H9 (cell line): ENCODE measurements at regions not wholly inside any gene's neighbourhood (a gene's known extent, or its start where the extent isn't known, plus 50 kb on each side); places are given as distances from the start of the nearest gene placed in this dataset.

Experiments
- DNase-seq: peaks from one replicate; pipeline ENCODE4 v3.0.0-alpha.2; 2017
- H2AFZ ChIP-seq: one replicate; pipeline ENCODE4 v1.6.1; 2013; ENCODE audit warnings: mild to moderate bottlenecking, low read length, control low read depth, moderate library complexity
- H2AK5ac ChIP-seq: 2 replicates; pipeline ENCODE4 v1.6.1; 2013; ENCODE audit warnings: low read length, control low read depth, mixed read lengths; ENCODE audit not compliant: insufficient read length
- H2BK120ac ChIP-seq: one replicate; pipeline ENCODE4 v1.6.1; 2013; ENCODE audit warnings: low read depth, mild to moderate bottlenecking, low read length, control low read depth, inconsistent platforms; ENCODE audit not compliant: poor library complexity, severe bottlenecking
- H2BK12ac ChIP-seq: 2 replicates; pipeline ENCODE4 v1.6.1; 2013; ENCODE audit warnings: low read length, control low read depth, mixed read lengths, low read depth; ENCODE audit not compliant: insufficient read length
- H2BK15ac ChIP-seq: 2 replicates; pipeline ENCODE4 v1.6.1; 2013; ENCODE audit warnings: low read depth, low read length, control low read depth
- H2BK20ac ChIP-seq: one replicate; pipeline ENCODE4 v1.6.1; 2013; ENCODE audit warnings: low read depth, mild to moderate bottlenecking, low read length, control low read depth, inconsistent platforms; ENCODE audit not compliant: poor library complexity, severe bottlenecking
- H2BK5ac ChIP-seq: 2 replicates; pipeline ENCODE4 v1.6.1; 2013; ENCODE audit warnings: low read length, control low read depth, mixed read lengths; ENCODE audit not compliant: insufficient read length
- H3K14ac ChIP-seq: 2 replicates; pipeline ENCODE4 v1.6.1; 2013; ENCODE audit warnings: low read length, control low read depth; ENCODE audit not compliant: insufficient read depth
- H3K18ac ChIP-seq: 2 replicates; pipeline ENCODE4 v1.6.1; 2013; ENCODE audit warnings: low read depth, mild to moderate bottlenecking, mixed read lengths, low read length, control low read depth; ENCODE audit not compliant: insufficient read length
- H3K23ac ChIP-seq: 2 replicates; pipeline ENCODE4 v1.6.1; 2013; ENCODE audit warnings: low read length, control low read depth, mixed read lengths, low read depth; ENCODE audit not compliant: insufficient read length
- H3K23me2 ChIP-seq: 2 replicates; pipeline ENCODE4 v1.6.1; 2013; ENCODE audit warnings: low read depth, mild to moderate bottlenecking, mixed read lengths, low read length, control low read depth; ENCODE audit not compliant: insufficient read length, poor library complexity, severe bottlenecking
- H3K27ac ChIP-seq: 2 replicates; pipeline ENCODE4 v1.5.1; 2013; ENCODE audit warnings: low read length, control low read depth, mixed read lengths, low read depth; ENCODE audit not compliant: insufficient read length
- H3K27me3 ChIP-seq: 2 replicates; pipeline ENCODE4 v1.6.1; 2013; ENCODE audit warnings: low read length, control low read depth, inconsistent platforms; ENCODE audit not compliant: insufficient read depth
- H3K4ac ChIP-seq: 2 replicates; pipeline ENCODE4 v1.6.1; 2013; ENCODE audit warnings: low read depth, mild to moderate bottlenecking, control low read depth, inconsistent platforms, low read length, moderate library complexity
- H3K4me1 ChIP-seq: 2 replicates; pipeline ENCODE4 v1.6.1; 2013; ENCODE audit warnings: low read length, control low read depth, inconsistent platforms; ENCODE audit not compliant: insufficient read depth
- H3K4me2 ChIP-seq: 2 replicates; pipeline ENCODE4 v1.6.1; 2013; ENCODE audit warnings: low read length, control low read depth, mixed read lengths; ENCODE audit not compliant: insufficient read length, insufficient read depth
- H3K56ac ChIP-seq: 2 replicates; pipeline ENCODE4 v1.6.1; 2013; ENCODE audit warnings: low read depth, mild to moderate bottlenecking, mixed read lengths, low read length, control low read depth; ENCODE audit not compliant: insufficient read length
- H3K79me1 ChIP-seq: 2 replicates; pipeline ENCODE4 v1.6.1; 2013; ENCODE audit warnings: low read depth, mild to moderate bottlenecking, moderate library complexity, low read length, control low read depth, inconsistent platforms; ENCODE audit not compliant: insufficient read depth, poor library complexity, severe bottlenecking
- H3K79me2 ChIP-seq: 2 replicates; pipeline ENCODE4 v1.6.1; 2013; ENCODE audit warnings: low read length, control low read depth, inconsistent platforms; ENCODE audit not compliant: insufficient read depth
- H3K9ac ChIP-seq: 2 replicates; pipeline ENCODE4 v1.6.1; 2013; ENCODE audit warnings: low read length, control low read depth, mixed read lengths; ENCODE audit not compliant: insufficient read length; ENCODE audit errors: extremely low read depth
- H3K9me3 ChIP-seq: one replicate; pipeline ENCODE4 v1.6.1; 2013; ENCODE audit warnings: low read depth, low read length, inconsistent platforms; ENCODE audit not compliant: control insufficient read depth
- H3T11ph ChIP-seq: one replicate; pipeline ENCODE4 v1.6.1; 2013; ENCODE audit warnings: mild to moderate bottlenecking, low read length, control low read depth, inconsistent platforms
- H4K20me1 ChIP-seq: one replicate; pipeline ENCODE4 v1.6.1; 2013; ENCODE audit not compliant: control insufficient read depth, insufficient read length, insufficient read depth
- H4K5ac ChIP-seq: 2 replicates; pipeline ENCODE4 v1.6.1; 2013; ENCODE audit warnings: low read depth, mild to moderate bottlenecking, mixed read lengths, low read length, control low read depth; ENCODE audit not compliant: insufficient read length
- H4K8ac ChIP-seq: replicated peaks from 2 replicates; pipeline ENCODE4 v1.6.1; 2013; ENCODE audit warnings: low read length, control low read depth, mixed read lengths, low read depth; ENCODE audit not compliant: insufficient read length
- H4K91ac ChIP-seq: 2 replicates; pipeline ENCODE4 v1.6.1; 2013; ENCODE audit warnings: low read depth, mild to moderate bottlenecking, moderate library complexity, mixed read lengths, low read length, control low read depth; ENCODE audit not compliant: insufficient read length
- H3K27ac Mint-ChIP-seq, 3 experiments: 2 replicates in 2 of 3; 3 replicates in 1 of 3; pipeline ENCODE4 v1.8.0; 2020 to 2021; ENCODE audit warnings: mixed read lengths in 3 of 3, mild to moderate bottlenecking in 1 of 3, moderate library complexity in 1 of 3
- H3K27me3 Mint-ChIP-seq: 2 replicates; pipeline ENCODE4 v1.8.0; 2021; ENCODE audit warnings: low read depth, mild to moderate bottlenecking, moderate library complexity, mixed read lengths
- H3K36me3 Mint-ChIP-seq, 3 experiments: 2 replicates in 2 of 3; 3 replicates in 1 of 3; pipeline ENCODE4 v1.8.0; 2020 to 2021; ENCODE audit warnings: low read depth in 3 of 3, mixed read lengths in 3 of 3; ENCODE audit not compliant: insufficient read depth in 1 of 3
- H3K4me1 Mint-ChIP-seq, 2 experiments: 2 replicates each; pipeline ENCODE4 v1.8.0; 2020; ENCODE audit warnings: mixed read lengths in 2 of 2
- H3K4me3 Mint-ChIP-seq, 2 experiments: 2 replicates in 1 of 2; 3 replicates in 1 of 2; pipeline ENCODE4 v1.8.0; 2020 to 2021; ENCODE audit warnings: mild to moderate bottlenecking in 2 of 2, mixed read lengths in 2 of 2, moderate library complexity in 1 of 2
- H3K9me3 Mint-ChIP-seq, 2 experiments: 2 replicates in 1 of 2; 3 replicates in 1 of 2; pipeline ENCODE4 v1.8.0; 2020; ENCODE audit warnings: mild to moderate bottlenecking in 2 of 2, mixed read lengths in 2 of 2, moderate library complexity in 1 of 2
- WGBS: extraction: QIAGEN DNeasy Blood & Tissue Kit; methylation state at CpG from one replicate; pipeline ENCODE4 v1.1.7; 2013; ENCODE audit warnings: missing lambda C conversion rate, low lambda C conversion rate, mixed read lengths; ENCODE audit not compliant: insufficient read length; ENCODE audit errors: extremely low coverage; 5-methylcytosine and 5-hydroxymethylcytosine counted together
- TF ChIP-seq, protein P1 (sequence below): fragments of 200-600 bp; sonication (generic); conservative IDR thresholded peaks from 3 replicates; pipeline ENCODE4 v1.8.0; 2021; ENCODE audit warnings: antibody characterized with exemption, mild to moderate bottlenecking

- no peak overlapping the region for H3K27ac Mint-ChIP-seq
- Histone ChIP-seq H4K20me1 (no peaks in the 10 kb centered on the region), H3K79me2 (no peaks in the 10 kb centered on the region), H3K56ac (no peak overlapping the region), H2BK15ac (no peak overlapping the region), H3K79me1 (no peaks in the 10 kb centered on the region), H2BK5ac (no peak overlapping the region), H2AK5ac (no peak overlapping the region), H2AFZ (no peak overlapping the region), H4K91ac (no peak overlapping the region), H3K9me3 (no peaks in the 10 kb centered on the region), H3K27ac (no peak overlapping the region), H3K23ac (no peak overlapping the region), H2BK12ac (no peak overlapping the region), H3K27me3 (no peaks in the 10 kb centered on the region), H3K9ac (no peak overlapping the region), H2BK120ac (no peak overlapping the region), H4K8ac (no peak overlapping the region), H3K4me1 (no peaks in the 10 kb centered on the region; the same call in 1 of the 2 replicates), H3K23me2 (no peaks in the 10 kb centered on the region), H2BK20ac (no peak overlapping the region), H3K4me2 (no peak overlapping the region), H3K4ac (no peak overlapping the region), H3T11ph (no peak overlapping the region), H3K18ac (no peak overlapping the region), H3K14ac (no peak overlapping the region), H4K5ac (no peak overlapping the region)
- no CpG with 5 or more reads among the region's 3 CpGs for WGBS
- H3K9me3 Mint-ChIP-seq = no peaks in the 10 kb centered on the region
- DNase-seq = no peak
- TF ChIP-seq, protein P1, sequence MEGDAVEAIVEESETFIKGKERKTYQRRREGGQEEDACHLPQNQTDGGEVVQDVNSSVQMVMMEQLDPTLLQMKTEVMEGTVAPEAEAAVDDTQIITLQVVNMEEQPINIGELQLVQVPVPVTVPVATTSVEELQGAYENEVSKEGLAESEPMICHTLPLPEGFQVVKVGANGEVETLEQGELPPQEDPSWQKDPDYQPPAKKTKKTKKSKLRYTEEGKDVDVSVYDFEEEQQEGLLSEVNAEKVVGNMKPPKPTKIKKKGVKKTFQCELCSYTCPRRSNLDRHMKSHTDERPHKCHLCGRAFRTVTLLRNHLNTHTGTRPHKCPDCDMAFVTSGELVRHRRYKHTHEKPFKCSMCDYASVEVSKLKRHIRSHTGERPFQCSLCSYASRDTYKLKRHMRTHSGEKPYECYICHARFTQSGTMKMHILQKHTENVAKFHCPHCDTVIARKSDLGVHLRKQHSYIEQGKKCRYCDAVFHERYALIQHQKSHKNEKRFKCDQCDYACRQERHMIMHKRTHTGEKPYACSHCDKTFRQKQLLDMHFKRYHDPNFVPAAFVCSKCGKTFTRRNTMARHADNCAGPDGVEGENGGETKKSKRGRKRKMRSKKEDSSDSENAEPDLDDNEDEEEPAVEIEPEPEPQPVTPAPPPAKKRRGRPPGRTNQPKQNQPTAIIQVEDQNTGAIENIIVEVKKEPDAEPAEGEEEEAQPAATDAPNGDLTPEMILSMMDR = no peak
- peaks cover 0 to 11% of the 10 kb centered on the region in 2 experiments; a peak in 3 of 4 replicates for H3K4me1 Mint-ChIP-seq
- H3K27me3 Mint-ChIP-seq = no peaks in the 10 kb centered on the region
- H3K4me3 Mint-ChIP-seq = no peak overlapping the region
- H3K36me3 Mint-ChIP-seq = peaks cover 0 to 2% (median 0%) of the 10 kb centered on the region in 3 experiments; a peak in 2 of 7 replicates
These were observed 50.9 kb upstream of the SLC44A1 start for GRCh38 chr9:105193560-105193959.
